Activated CD4-positive, alpha-beta T cell treated with anti-CD3 and anti-CD28 coated beads, Interleukin-2, amount 50 U/mL, for 48 hours (primary cell): ENCODE measurements at regions not wholly inside any gene's neighbourhood (a gene's known extent, or its start where the extent isn't known, plus 50 kb on each side); places are given as distances from the start of the nearest gene placed in this dataset.

Source experiments
- DNase-seq, 2 experiments: peaks; one replicate each; pipeline ENCODE4 v3.0.0-alpha.2; 2020

DNA sequence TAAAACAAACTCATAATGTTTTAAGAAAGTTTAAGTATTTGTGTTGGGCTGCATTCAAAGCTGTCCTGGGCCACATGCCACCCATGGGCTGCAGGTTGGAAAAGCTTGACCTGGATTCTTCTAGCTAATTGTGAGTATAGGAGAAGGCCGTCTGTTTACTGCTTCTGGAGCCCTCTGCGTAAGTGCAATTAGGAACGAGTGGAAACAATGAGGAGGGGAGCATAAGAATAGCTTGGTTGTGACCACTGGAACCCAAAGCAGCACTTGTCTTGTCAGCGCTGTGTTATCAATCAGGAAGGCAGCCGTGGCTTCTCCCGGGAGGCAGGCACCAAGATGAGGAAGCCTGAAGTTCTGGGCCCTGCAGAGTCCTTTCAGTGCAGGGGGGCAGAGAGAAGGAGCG lies 110.4 kb upstream of the MBNL2 start:
- no peak for DNase-seq

DNA sequence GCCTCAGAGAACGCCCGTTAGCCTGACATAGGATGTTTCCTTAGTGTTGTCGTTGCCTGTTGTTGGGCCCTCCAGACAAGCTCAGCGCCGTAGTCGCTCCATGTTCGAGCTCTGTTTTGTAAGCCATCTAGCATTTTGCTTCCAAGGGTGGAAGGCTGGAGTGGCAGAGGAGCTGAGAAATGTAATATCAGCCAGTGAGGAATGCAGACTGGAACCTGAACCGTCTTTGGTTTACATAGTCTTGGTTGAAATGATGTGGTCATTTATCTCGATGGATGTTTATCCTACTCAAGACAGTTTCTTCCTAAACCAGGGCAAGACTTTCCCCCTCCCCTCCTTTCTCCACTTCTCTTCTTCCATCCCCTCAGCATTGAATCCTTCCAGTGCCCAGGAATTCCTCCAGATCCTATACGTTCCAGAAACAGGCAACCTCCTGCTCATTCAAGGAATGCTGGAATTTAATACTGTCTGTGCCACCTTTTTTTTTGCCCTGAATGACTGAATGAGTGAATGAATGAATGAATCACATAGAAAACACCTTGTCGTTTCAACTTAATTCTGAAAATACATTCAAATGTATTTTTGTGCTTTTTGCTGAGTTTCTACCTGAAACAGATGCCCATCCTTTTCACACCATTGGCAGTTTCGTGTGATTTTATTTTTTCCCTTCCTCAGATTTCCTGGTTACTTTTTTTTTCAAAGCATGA lies 109.5 kb upstream of the MBNL2 start:
- DNase-seq: no peak

GRCh38 chr13:97113231-97114001 lies 108.7 kb upstream of the MBNL2 start:
- DNase-seq: no peak

DNA sequence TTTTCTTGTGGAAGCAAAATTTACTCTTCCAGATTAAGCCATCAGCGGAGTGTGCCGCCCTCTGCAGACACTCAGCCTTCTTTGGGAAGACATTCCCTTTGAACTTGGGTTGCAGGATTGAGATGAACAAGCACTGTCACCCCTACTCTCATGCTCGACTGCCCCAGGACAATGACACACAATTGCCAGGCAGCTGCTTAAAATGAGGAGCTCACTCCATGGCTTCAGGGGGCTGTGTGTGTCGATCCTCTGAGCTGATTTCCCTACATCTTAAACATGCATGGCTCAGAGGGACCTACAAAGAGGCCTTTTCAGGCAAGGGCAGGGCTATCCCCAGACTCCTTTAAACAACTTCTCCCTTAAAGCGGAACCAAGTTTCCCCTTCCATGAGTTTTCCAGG lies 107.5 kb upstream of the MBNL2 start:
- DNase-seq: no peak

GRCh38 chr13:97116754-97117153 lies 105.4 kb upstream of the MBNL2 start:
- DNase-seq: no peak

DNA sequence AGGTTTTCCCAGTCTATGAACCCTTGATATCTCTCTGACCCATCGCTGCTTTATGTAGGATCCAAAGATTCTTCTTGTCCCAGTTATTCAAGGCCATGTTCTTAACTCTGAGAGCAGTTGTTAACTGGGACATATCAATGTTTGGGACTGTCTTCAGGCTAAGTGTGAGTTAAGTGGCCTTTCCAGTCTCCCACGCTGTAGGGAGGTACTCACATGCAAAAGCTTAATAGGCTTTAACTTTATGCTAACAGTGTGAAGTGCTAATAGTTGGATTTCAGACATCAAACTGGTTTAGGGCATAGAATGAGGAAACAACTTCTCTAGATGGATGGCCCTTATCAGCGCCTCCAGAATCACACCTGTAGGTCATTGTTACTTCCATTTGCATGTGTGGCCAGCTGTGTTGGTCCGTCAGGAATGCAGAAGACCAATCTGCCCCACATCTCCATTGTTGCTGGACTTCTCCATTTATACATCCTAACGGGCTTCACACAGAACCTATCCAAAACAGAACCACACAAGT lies 104.7 kb upstream of the MBNL2 start:
- DNase-seq: no peak

GRCh38 chr13:97119943-97120342 lies 102.2 kb upstream of the MBNL2 start:
- DNase-seq: no peak

- DNase-seq: no peak
Measured at GRCh38 chr13:97120346-97120745, 101.8 kb upstream of the MBNL2 start.

GRCh38 chr13:97120976-97121375 lies 101.2 kb upstream of the MBNL2 start:
- DNase-seq: no peak

GRCh38 chr13:97121894-97122293 lies 100.2 kb upstream of the MBNL2 start:
- no peak for DNase-seq

- no peak for DNase-seq
Measured at GRCh38 chr13:97122381-97122996, 99.6 kb upstream of the MBNL2 start.

GRCh38 chr13:97124206-97124605 lies 97.9 kb upstream of the MBNL2 start:
- DNase-seq: no peak

DNA sequence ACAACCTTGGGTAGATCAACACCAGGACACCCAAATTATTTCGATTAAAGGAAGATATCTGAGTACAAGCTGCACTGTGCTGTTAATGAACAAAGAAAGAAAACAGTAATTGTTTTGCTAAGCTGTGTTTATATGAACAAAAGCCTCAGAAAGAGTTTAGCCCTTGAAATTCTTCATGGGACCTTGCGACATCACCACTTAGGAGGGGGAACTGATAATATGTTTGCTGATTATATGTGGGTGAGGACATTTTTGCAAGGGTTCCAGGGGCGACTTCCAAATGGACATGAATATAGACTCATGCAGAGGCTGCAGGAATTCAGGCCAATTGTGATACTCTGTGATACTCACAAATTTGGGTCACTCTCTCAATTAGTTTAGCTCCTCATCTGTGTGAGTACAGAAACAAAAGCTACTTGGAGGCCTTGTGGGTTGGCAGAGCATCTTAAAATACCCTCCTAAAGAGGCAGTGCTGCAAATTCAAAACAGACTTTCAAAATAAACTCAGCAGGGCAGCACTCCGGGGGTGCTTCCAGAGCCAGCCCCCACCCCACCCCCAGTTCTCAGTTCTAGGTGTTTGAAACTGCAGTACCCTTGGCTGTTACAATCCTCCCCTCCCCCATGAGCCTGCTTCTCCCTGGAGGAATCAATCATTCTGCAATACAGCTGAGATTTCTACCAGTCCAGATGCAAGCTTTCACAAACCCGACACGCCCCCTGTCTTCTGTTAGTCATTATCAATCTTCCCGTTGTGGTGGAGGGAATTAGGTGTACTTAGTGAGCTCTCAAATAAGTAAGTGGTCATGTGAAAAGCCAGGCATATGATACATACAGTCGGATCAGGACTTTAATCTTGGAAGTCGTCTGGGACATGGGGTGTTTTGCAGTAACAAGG lies 97.0 kb upstream of the MBNL2 start:
- DNase-seq: peak; percentile 43 to 68

- peak; percentile 13 to 31 for DNase-seq
Measured at GRCh38 chr13:97125810-97126738, 96.1 kb upstream of the MBNL2 start.

DNA sequence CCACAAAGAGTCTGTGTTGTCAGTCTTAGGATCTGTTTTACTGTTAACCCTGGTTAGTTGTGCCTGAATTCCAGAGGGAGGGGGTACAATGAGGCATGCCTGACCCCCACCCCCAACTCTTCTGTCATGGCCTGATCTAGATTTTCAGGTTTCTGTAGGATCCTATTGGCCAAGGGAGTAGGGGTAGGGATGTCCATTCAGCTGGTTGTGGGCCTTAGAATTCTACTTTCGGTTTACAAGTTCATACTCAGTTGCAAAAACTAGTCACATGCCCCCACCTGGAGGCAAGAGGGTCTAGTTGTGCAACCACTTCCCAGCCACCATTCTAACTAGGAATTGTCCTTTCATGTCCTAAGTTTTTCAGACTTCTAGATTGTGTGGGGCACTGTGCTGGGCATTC lies 94.3 kb upstream of the MBNL2 start:
- DNase-seq: no peak

GRCh38 chr13:97130190-97130589 lies 91.9 kb upstream of the MBNL2 start:
- DNase-seq: no peak

DNA sequence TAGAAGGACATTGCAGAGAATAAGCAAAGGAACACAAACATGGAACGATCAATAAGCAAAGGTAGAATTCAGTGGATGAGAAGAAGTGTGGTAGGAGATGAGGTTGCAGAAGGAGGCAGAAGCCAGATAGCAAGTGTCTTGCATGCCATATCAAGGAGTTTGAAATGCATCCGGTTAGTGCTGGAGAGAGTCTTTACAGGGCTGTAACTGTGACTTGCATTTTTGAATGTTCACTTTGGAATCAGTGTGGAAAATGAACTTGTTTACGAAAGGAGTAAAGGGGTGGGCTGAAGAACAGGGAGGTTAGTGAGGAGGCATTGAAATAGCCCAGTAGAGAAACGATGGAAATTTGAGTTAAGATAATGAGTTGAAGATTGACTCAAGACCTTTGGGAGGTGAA lies 90.7 kb upstream of the MBNL2 start:
- no peak for DNase-seq

DNA sequence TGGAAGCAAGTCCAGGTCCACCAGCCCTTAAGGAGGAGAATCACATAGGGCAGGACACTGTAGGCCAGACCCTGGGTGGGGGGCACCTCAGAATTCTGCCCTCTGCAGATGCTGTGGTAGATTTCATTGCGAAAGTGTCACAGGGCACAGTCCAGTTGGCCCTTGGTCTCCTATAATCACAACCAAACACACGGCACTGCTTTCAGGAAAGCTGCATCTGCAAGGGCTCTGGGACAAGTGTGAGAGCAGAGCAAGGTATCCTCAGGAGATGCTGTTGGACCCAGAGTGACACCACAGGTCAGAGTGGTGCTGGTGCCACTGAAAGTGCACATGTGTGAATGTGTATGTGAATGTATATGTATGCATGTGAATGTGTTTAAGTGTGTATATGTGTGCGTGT lies 88.6 kb upstream of the MBNL2 start:
- DNase-seq: no peak

DNA sequence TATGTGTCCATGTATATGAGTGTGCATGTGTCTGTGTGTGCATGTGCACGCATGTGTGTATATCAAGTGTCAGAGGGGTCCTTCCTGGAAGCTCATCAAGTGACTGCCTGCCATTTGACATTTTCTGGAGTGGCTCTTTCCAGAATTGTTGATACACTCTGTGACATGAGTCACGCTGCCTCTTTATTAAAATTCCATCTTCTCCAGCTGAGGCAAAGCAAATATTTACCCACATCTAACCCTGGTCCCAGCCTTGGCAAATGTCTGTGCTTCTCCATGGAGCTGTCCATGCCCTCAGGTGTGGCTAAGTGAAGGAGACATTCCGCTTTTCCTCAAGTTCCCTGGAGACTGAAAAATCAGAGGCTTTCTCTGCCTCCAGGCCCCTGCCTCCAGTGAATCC lies 88.2 kb upstream of the MBNL2 start:
- no peak for DNase-seq

GRCh38 chr13:97134364-97135095 lies 87.6 kb upstream of the MBNL2 start:
- no peak for DNase-seq

- DNase-seq: no peak
Measured at GRCh38 chr13:97135883-97136282, 86.2 kb upstream of the MBNL2 start.
